Stimulated activated naive CD4-positive, alpha-beta T cell (primary cell): ENCODE measurements at regions not wholly inside any gene's neighbourhood (a gene's known extent, or its start where the extent isn't known, plus 50 kb on each side); places are given as distances from the start of the nearest gene placed in this dataset.
"Not testable (repeated sequence)": the region's sequence is repeated elsewhere in the genome, so short reads cannot be mapped to it uniquely, and the experiment has no call there.

Experiments
- DNase-seq, 6 experiments: peaks; one replicate each; lab custom pipeline; 2025; lab: John Stamatoyannopoulos, UW

DNA sequence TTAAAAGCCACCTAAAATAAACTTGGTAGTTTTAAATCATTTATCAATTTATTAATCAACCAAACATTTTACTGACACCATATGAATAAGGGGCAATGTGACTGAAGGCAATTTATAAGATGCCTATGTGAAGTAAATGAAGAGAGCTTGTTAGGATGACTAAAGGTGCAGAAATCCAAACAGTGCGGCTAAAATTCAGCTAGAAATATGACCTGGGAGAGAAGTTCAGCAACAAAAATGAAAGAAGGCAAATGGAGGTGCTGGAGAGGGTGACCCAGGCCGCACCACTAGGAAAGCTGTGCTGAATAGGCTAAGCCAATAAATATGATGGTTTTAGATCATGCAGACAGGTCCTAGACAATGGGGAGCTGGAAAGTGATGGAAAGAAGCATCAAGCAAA is 403.7 kb downstream of the BTG1 start:
- no peak for DNase-seq

DNA sequence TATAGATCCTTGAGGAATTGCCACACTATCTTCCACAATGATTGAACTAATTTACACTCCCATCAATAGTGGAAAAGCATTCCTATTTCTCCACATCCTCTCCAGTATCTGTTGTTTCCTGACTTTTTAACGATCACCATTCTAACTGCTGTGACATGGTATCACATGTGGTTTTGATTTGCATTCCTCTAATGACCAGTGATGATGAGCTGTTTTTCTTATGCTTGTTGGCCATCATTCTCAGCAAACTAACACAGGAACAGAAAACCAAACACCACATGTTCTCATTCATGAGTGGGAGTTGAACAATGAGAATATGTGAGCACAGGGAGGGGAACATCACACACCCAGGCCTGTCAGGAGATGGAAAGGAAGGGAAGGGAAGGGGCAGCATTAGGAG is 411.8 kb downstream of the BTG1 start:
- DNase-seq: not testable (repeated sequence)

DNA sequence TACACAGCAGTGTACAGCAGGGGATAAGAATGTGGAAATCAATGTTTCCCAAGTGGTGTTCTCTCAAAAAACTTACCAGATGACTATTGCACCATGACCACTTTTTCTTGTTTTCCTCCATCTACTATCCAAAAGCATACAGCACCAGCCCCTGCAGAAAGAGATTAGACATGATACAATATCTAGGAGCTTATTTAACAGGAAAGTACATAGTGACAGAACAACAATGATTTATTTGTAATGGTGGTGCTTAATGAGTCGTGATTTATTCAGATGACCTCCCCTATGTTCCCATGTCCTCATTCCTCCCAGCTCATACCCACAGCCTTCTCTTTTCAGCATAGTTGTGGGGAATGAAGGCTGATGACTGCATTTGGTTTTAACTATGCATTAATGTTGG is 413.6 kb downstream of the BTG1 start:
- DNase-seq: no peak

DNA sequence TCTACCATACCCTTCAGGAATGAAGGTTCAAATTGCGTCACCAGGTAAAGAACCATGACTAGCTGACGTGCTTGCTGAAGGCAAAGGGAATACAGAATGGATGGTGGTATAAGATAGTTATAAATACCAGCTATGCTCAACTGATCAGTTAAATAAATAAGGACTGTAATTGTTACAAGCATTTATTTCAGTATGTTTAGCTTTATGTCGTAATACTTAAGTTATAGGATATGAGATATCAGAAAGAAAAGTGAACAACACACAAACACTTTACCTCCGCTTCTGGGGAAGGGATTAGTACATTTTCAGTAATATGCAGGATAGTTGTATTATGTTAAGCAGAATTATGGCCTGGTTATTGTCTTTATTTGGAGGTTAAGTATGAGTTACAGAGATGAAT is 416.1 kb downstream of the BTG1 start:
- DNase-seq: no peak

DNA sequence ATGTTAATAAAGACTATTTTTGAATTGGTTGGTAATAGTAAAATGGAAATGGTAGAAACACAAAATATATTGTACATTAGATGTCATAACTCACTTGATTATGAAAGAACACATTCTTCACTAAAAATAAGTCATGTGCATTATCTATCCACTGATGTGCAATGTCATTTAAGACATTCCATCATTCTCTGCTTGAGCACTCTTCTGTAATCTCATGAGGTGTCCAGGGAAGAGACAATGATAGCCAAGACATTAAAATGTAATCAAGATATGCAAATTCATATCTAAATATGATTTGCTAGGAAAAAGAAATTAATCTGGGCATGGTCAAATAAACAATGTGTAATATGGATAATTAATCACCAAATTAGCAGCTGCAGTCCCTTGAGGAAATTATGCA is 422.5 kb downstream of the BTG1 start:
- no peak for DNase-seq

DNA sequence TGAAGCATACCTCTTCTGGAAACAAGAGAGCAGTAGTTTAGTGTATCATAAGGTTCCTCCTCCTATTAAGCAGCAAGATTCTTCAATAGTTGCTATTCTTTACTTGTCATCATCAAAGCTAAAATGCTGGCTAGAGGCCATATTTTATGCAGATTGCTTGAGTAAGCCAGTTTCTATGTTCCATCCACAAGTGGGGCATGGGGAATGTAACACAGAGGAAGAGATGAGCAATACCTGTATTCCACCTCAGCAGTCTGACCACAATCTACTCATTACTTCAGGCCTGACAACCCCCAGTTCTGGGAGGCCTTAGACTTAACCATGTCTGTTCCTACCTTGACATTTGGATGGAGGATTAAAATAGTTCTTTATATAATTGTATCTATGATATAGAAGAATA is 423.6 kb downstream of the BTG1 start:
- DNase-seq: no peak

DNA sequence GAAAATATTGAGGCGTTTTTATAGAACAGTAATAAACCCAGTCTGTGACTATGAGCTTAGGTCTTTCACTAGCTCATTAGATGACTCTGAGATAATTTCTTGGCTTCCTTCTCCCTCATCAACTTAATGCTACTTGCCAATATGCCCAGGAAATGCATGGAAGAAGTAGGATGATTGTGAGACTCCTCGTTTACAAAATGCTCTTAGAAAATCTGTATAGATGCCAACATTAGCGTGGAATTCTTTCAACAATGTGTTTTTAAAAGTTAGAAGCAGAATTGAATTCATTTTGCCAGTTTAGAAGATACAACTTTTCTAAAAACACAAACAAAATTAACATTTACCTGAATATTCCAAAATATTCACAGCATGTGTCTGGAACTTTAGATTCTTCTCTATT is 424.6 kb downstream of the BTG1 start:
- DNase-seq: no peak

DNA sequence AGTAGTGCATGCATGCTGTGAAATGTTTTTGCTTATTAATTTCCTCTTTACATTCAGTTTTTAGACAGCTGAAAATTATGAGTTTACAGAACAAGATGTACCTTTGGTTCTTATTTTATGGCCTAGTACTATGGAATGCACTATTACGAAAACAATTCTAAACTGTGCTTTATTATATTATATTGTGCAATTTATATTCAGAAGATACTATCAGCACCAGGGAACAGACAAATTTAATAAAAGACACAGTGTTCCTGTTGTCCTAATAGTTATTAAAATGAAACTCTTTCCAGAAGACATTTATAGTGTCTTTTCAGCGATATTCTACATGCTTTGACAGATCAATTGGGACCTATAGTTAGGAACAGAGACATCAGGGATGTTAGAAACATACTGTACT is 427.3 kb downstream of the BTG1 start:
- no peak for DNase-seq

DNA sequence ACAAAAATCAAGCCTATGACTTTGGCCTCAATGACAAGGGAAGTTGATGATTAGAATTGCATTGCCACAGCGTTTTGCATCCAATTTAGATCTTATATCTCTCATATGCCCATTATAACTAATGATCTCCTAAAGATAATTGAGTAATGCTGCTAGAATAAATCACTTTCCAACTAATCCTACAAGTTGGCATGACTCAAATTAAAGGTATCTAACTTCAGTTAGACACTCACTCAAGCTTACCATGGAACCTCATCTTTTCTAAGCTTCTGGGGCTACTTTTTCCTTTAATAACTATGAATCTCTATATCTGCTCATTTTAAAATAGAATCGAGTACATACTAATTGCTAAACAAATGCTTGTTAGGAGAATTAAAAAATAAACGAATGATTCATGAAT is 427.8 kb downstream of the BTG1 start:
- DNase-seq: no peak

DNA sequence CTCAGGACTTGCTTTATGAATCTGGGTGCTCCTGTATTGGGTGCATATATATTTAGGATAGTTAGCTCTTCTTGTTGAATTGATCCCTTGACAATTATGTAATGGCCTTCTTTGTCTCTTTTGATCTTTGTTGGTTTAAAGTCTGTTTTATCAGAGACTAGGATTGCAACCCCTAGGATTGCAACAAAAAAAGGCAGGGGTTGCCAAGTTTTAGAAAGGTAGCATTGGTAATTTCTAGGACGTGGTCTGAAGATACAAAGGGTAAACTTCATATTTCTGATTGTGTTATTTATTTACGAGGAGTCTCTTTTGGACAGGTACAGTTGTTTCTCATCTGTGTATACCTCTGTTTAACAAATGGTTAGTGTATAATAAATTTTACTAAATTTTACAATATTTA is 433.7 kb downstream of the BTG1 start:
- not testable (repeated sequence) for DNase-seq

DNA sequence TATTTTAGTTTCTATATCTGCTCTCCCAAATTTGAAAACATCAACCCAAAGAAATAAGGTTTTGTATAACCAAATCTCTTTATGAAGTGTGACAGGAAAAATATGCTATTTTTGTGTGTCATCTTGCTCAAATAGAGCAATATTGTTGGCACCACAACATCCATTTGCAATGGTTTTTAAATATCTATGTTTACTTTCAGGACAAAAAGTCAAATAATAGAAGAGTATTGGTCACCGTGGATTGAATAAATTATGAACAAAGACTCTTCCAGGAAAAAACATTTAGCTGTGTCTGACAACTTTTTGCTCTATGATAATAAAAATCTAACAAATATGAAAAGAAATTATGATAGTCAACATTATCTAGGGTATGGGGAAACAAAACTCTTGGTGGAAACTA is 439.2 kb downstream of the BTG1 start:
- no peak for DNase-seq

DNA sequence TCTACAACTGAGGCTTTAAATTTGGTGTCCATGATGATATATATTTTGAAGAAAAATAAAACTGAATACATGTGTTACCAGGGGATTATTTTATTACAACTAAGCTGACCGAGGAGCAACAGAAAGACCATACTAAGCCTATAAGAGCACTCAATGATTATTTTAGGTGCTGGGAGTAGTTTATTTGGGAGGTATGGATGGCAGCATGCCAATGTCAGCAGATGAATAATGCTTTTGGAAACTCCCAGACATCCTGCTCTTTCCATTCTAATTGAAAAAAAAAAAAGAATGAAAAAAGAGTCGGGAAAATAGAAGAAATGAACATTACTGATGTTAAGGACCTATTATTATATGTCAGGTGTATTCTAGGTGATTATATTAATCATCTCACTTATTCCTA is 441.2 kb downstream of the BTG1 start:
- DNase-seq: no peak

DNA sequence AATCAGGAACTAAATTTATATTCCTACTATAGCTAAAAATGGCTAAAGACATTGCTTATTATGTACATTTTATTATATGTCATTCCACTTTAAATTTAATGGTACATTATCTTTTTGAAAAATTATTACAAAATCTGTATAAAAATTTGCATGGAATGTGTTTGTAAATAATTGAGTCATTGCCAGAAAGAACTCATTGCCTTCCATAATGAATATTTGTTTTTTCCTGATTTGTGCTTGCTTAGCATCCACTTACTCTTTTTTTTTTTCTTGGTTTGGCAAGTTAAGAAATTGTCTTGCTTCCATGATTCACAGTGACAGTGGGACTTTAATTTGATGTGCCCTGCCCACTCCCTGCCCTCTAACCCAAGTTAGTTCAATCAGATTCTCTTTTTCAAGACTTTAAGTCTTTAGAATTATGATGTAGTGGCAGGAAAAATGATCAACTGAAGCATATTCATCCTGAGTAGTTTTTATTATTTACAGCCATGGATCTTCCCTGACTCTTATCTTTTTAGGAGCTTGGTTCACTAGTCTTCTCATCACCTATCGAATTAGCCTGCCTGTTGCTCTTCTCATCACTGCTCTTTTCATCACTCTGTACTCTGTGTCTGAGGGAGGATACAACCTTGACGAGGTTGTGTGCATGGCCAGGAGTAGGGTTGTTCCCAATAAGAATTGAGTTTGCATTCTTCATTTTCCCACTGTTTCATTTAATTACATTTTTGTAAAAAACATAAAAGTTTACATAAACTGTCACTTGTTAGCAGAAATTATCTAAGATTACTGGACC is 442.0 kb downstream of the BTG1 start:
- no peak for DNase-seq

DNA sequence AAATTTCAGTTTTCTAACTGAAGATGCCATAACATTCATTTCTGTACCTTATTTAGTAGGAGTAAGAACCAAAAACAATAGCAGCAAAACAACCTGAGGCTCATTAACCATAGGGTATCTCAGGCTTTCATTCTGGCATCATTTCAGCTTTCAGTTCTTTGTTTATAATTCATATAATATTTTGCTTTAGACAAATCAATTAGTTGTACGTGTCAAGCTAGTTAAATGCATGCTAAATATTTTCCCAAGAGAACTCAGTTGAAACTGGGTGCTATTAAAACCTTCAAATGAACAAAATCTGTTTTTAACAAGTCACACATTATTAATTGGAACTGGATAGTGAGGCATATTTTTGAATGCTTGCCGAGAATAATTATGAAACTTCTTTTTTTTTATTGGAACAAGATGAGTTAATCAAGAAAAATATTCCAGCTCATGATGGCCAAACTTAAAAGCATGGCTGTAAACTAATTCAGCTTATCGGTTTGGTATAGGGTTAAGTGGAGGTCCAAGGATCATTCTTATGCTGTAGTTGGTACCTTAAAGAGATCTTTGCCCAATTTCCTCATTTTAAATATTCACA is 442.7 kb downstream of the BTG1 start:
- no peak for DNase-seq

DNA sequence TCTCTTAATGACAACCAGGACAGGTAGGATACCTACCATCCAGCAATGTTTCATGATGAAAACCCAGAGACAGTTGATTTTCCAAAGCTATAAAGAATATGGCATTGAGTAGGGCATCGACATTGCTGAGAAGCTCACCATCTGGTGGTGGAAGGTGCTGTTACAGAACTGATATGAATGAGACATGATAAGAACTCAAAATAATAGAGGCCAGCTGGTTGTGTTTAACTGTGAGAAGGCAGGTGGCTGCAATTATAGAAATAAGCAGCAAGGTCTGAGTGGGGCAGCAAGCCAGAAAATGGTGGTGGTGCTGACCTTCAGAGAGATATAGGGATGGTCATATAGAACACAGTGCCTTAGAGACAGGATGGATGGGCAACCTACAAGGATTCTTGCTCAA is 449.7 kb downstream of the BTG1 start:
- DNase-seq: no peak

DNA sequence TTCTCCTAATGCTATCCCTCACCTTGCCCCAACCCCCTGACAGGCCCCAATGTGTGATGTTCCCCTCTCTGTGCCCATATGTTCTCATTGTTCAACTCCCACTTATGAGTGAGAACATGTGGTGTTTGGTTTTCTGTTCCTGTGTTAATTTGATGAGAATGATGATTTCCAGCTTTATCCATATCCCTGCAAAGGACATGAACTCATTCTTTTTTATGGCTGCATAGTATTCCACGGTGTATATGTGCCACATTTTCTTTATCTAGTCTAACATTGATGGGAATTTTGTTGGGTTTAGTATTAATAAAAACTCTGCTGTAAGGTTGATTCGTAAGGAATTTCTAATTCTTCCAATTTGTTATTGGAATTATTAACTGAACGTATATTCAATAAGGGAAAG is 450.2 kb downstream of the BTG1 start:
- not testable (repeated sequence) for DNase-seq

DNA sequence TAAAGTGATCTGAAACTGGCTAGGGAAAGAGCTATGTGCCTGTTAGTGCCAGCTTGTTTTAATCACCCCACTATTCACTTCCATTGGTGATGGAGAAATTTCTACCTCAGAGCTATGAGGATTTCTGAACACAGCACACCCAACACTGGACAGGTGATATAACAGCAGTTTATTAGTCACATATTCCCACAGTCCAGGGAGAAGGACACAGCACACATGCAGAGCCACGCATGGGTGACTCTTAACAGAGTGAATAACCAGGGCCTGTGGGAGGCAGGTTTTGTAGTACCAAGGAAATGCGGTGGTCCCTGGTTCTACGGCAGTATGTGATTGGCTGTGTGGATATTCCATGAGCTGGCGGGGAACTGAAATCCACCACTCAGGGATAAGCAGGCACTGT is 455.1 kb downstream of the BTG1 start:
- no peak for DNase-seq

DNA sequence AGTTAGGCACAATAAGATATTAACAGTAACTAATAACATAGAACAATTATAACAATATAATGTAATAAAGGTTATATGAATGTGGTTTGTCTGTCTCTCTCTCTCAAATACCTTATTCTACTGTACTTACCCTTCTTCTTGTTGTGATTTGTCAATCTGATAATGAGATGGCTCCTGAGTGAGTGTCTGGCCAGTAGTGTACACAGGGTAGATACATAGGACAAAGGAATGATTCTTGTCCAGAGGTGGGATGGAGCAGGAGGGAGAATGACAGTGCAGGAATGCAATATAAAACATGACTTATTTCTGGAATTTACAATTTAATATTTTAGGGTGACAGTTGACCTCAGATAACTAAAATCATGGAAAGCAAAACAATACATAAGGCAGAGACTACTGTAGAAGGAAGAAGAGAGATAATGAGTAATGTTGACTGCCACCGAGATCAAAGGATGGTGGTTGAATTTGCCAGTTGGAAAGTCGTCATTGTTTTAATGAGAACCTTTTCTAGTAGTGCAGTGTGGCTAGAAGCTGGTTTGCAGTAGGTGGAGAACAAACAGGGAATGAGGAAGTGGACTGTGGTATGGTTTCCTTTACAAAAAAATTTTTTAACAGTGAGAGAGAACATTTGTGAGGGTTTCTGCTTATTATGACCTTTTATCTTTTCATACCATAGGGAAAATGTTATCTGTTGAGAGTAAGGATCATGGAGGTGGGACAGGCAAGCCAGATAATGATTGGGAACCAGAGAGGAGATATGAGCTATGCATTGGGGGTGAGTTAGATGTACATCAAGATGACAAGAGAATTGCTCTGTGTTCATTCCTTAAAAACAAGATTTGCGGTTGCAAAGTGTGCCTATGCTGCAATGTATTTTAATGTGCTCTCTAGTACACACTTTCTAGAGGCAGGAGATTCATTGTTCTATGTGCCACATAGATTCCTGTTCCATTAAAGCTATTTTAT is 458.3 kb downstream of the BTG1 start:
- peak in 4 of 6 experiments; percentile 1 to 78 (median 76) for DNase-seq

DNA sequence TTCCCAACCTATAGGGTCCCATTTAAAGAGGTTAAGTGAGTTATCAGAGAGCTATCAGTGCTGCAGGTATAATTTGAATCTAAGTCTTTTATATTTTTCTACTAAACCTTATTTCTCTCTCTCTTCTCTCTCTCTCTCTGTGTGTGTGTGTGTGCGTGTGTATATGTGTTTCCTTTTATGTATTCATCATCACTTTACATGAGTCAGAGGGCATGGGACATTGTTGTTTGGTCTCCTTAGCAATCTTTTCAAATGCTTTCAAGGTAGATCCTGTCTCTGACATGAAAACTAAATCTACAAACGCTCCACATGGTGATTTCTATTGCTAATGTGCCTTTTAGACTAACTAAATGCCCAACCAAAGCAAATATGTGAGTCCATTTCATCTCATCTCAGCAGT is 459.7 kb downstream of the BTG1 start:
- peak in 1 of 6 experiments; percentile 26 for DNase-seq

DNA sequence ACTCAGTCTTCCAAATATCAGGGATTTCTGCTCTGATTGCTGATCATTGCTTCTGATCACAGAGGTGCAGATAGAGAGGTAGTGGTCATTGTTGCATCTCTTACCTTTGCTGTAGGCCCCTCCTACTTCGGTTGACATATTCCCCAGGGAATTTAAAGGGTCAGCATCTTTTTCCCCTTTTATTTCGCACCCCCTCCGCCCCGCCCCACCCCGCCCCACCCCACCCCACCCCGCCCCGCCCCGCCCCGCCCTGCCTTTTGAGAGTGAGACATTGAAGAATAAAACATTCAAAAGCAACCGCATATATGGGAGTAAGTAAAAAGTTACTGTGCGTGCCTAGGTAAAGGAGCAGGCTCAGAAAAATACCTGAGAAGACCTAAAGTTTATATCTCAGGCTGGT is 463.9 kb downstream of the BTG1 start:
- DNase-seq: no peak

DNA sequence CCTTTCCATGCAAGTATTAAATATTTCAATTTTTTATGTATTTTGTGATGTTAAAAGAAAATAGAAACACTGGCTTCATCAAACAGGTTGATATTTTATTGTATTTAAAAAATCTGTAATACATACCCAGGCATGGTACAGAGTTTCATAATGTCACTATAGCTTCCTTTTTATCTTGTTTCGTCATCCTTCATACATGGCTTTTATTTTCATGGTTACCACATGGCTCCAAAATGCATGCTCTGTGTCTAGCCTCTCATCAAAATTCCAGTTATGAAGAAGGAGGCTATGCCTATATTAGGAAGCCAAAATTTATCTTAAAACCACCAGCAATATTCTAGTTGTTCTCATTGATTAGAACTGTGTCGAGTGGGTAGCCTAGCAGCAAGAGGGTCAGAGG is 464.8 kb downstream of the BTG1 start:
- DNase-seq: no peak

DNA sequence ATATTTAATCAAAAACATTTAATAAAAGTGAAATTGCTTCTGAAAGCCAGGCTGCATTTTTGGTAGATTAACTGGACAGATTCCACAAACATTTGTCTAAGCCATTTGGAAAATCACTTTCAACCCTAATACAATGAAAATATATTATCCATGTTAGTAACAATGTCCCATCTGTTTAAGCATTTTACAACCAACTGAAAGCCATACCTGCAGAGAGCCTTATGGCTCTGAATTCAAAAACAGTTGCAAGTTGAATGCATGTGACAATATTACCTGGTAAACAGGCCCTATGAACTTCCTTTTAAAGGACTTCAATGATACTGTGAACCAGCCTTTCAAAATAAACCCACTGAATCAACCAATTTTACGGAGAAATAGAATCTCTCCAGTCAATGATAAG is 468.1 kb downstream of the BTG1 start:
- no peak for DNase-seq

DNA sequence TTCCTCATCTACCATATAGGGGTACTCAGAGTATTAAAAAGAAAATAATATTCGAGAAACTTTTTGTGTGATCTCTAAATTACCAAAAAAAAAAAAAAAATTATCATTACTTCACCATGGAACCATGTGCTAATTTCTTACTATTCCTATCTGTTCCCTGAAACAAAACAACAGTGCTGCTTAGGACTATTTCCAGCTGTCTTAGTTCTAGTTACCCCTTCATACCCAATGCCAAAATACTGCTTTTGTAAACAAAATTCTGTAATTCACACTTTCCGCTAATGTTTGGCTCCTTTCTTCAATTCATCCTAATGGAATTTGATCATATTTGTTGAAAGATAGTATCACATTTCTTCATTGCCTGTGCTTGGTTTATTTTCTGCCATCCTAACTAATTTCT is 470.2 kb downstream of the BTG1 start:
- DNase-seq: no peak
